ENCODE measurements at regions not wholly inside any gene's neighbourhood (a gene's known extent, or its start where the extent isn't known, plus 50 kb on each side); places are given as distances from the start of the nearest gene placed in this dataset.

- DNase-seq = no peak
- ChIA-PET POLR2A (no interaction called here), CTCF (interaction anchor here (0.7 kb wide), 1 partner anchor 16 kb away, joined by 3 read pairs; no protein-coding TSS in a partner anchor)
- H3K27ac Mint-ChIP-seq = no peak overlapping the region
- H3K27me3 Mint-ChIP-seq = no peaks in the 10 kb centered on the region
- no peaks in the 10 kb centered on the region for H3K4me1 Mint-ChIP-seq
- no peaks in the 10 kb centered on the region for H3K36me3 Mint-ChIP-seq (ENCODE audit: low read depth)
- no peak overlapping the region for H3K4me3 Mint-ChIP-seq
- H3K9me3 Mint-ChIP-seq = no peaks in the 10 kb centered on the region
Measured at GRCh38 chr10:52447931-52448353, 133.9 kb downstream of the DKK1 start.

- Mint-ChIP-seq H3K4me1 (no peaks in the 10 kb centered on the region), H3K27me3 (no peaks in the 10 kb centered on the region), H3K36me3 (ENCODE audit: low read depth) (no peaks in the 10 kb centered on the region), H3K9me3 (no peaks in the 10 kb centered on the region), H3K4me3 (no peak overlapping the region), H3K27ac (no peak overlapping the region)
- no peak for DNase-seq
- CTCF ChIA-PET = no interaction called here
- POLR2A ChIA-PET = no interaction called here
Measured at GRCh38 chr10:52450762-52451291, 136.7 kb downstream of the DKK1 start.

DNA sequence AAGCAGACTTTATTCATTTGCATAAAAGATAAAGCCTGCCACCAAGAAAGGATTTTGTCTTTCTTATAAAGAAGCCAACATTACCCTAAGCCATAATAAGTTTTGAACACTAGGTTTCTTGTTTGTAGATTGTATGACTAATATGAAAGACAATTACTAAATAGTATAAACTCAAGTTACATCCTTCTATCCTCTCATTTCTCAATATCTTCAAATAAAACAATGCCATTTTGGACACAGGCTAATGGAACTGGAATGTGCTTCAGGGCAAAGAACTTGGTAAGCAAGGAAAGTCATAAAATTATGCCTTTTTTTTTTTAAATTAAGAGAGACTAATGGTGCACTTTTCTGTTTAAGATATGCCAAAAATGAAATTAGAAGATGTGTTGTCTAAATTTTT is 137.7 kb downstream of the DKK1 start:
- Mint-ChIP-seq H3K9me3 (no peaks in the 10 kb centered on the region), H3K27me3 (no peaks in the 10 kb centered on the region), H3K4me1 (no peaks in the 10 kb centered on the region), H3K4me3 (no peak overlapping the region), H3K36me3 (ENCODE audit: low read depth) (no peaks in the 10 kb centered on the region), H3K27ac (no peak overlapping the region)
- ChIA-PET POLR2A (no interaction called here), CTCF (no interaction called here)
- no peak for DNase-seq

DNA sequence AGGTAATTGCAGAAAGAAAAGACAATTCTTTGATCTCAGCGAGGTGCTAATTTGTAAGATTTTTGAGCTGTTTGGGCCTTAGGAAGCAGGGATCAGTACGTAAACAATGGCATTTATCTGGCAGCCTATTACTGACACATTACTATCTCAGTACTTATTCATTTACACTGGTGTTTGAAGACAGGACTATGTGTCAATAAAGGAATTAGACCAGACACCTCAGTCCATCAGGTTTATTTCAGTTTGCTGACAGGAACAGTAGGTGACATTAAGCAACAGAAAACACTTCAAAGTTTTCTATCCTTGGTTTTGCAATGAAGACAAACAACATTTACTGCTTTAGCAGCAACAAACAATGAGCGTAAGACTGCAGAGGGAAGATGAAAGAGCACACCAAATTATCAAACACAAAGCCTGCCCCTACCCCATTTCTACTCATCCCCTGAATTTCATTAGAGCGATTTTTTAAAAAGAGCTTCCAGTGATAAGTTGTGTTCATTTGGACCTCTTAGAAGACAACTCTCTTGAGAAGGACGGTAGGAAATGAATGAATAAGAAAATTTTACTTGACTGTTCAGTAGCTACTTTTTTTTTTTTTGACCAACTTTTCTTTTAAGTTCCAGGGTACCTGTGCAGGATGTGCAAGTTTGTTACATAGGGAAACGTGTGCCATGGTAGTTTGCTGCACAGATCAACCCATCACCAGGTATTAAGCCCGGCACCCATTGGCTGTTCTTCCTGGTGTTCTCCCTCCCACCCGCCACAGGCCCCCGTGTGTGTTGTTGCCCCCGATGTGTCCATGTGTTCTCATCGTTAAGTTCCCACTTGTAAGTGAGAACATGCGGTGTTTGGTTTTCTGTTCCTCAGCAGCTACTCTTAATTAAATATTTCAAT is 138.8 kb downstream of the DKK1 start:
- Mint-ChIP-seq H3K27me3 (no peaks in the 10 kb centered on the region), H3K9me3 (no peaks in the 10 kb centered on the region), H3K36me3 (ENCODE audit: low read depth) (no peaks in the 10 kb centered on the region), H3K4me1 (no peaks in the 10 kb centered on the region), H3K27ac (no peak overlapping the region), H3K4me3 (no peak overlapping the region)
- ChIA-PET POLR2A (no interaction called here), CTCF (no interaction called here)
- no peak for DNase-seq

DNA sequence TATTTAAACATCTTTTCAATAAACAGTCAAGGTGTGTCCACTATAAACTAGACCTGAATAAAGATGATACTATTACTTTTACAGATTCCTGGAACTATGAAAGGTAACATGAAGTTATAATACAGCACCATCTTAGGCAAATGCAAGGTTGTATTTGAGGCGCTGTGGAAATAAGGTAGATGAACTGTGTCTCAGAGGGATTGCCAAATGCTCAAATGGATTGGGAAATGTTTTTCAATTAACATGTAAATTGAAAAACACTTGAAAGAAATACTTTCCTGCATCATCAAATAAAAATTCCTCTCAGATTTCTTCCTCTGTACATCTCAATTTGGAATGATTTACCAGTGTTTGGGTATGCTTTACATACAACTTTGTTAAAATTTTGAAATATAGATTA is 139.4 kb downstream of the DKK1 start:
- Mint-ChIP-seq H3K36me3 (ENCODE audit: low read depth) (no peaks in the 10 kb centered on the region), H3K9me3 (no peaks in the 10 kb centered on the region), H3K4me3 (no peak overlapping the region), H3K27me3 (no peaks in the 10 kb centered on the region), H3K4me1 (no peaks in the 10 kb centered on the region), H3K27ac (no peak overlapping the region)
- DNase-seq = no peak
- ChIA-PET CTCF (no interaction called here), POLR2A (no interaction called here)

GRCh38 chr10:52454491-52454890 is 140.4 kb downstream of the DKK1 start:
- no peaks in the 10 kb centered on the region for H3K27me3 Mint-ChIP-seq
- CTCF ChIA-PET = no interaction called here
- POLR2A ChIA-PET = no interaction called here
- no peaks in the 10 kb centered on the region for H3K4me1 Mint-ChIP-seq
- no peaks in the 10 kb centered on the region for H3K36me3 Mint-ChIP-seq (ENCODE audit: low read depth)
- DNase-seq = no peak
- H3K9me3 Mint-ChIP-seq = no peaks in the 10 kb centered on the region
- H3K4me3 Mint-ChIP-seq = no peak overlapping the region
- no peak overlapping the region for H3K27ac Mint-ChIP-seq

DNA sequence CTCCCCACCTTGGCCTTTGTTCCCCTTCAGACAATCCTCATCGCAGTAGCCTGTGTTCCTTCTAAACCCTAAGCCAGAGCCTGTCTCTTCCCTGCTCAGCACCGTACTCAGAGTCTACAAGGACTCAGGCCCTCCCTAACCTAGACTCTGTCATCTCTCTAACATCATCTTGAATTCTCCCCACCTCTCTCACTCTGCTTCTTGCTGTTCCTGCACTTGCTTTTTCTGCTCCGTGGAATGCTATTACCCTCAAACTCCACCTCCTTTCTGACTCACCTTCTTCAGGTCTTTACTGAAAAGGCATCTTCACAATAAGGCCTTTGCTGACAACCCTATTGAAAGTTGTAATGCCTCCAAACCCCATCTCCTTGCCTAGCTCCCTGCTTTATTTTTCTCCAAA is 141.0 kb downstream of the DKK1 start:
- no peak for DNase-seq
- POLR2A ChIA-PET = no interaction called here

DNA sequence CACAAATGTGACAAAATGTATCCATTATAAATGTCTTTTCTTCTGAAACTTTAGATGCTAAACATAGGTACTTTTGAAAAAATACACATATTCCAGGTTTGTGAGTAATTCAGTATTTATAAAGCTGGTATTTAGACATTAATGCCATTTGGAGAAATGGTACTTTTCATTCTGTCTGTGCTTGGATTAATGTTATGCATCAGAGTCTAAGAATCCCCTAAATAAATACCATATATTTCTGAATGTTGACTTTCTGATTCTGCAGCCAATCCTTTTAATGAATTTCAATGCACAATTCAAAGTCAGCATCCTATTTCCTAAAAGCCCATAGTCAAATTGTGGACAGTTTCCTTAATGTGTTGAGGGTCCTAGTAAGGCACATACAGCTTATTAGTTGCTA is 145.0 kb downstream of the DKK1 start:
- Mint-ChIP-seq H3K4me3 (no peak overlapping the region), H3K4me1 (no peaks in the 10 kb centered on the region), H3K27ac (no peak overlapping the region), H3K36me3 (ENCODE audit: low read depth) (no peaks in the 10 kb centered on the region), H3K27me3 (no peaks in the 10 kb centered on the region), H3K9me3 (no peaks in the 10 kb centered on the region)
- no peak for DNase-seq
- ChIA-PET POLR2A (no interaction called here), CTCF (no interaction called here)

More for the DNA sequence above, 141.0 kb downstream of the DKK1 start:
- Mint-ChIP-seq H3K9me3 (no peaks in the 10 kb centered on the region), H3K27ac (no peak overlapping the region), H3K36me3 (ENCODE audit: low read depth) (no peaks in the 10 kb centered on the region), H3K4me1 (no peaks in the 10 kb centered on the region), H3K27me3 (no peaks in the 10 kb centered on the region), H3K4me3 (no peak overlapping the region)
- CTCF ChIA-PET = no interaction called here

GRCh38 chr10:52463826-52464225 is 149.7 kb downstream of the DKK1 start:
- Mint-ChIP-seq H3K36me3 (ENCODE audit: low read depth) (no peaks in the 10 kb centered on the region), H3K4me3 (no peak overlapping the region), H3K27ac (no peak overlapping the region), H3K27me3 (no peaks in the 10 kb centered on the region), H3K4me1 (no peaks in the 10 kb centered on the region), H3K9me3 (no peaks in the 10 kb centered on the region)
- no peak for DNase-seq
- CTCF ChIA-PET = interaction anchor here (0.6 to 1.2 kb wide), 2 partner anchors 16 to 91 kb away, joined by 3 to 6 read pairs; no protein-coding TSS in a partner anchor
- POLR2A ChIA-PET = no interaction called here

GRCh38 chr10:52464368-52465124 is 150.5 kb downstream of the DKK1 start:
- ChIA-PET CTCF (interaction anchor here (0.6 to 1.2 kb wide), 3 partner anchors 17 to 721 kb away, joined by 3 to 6 read pairs (median 4); no protein-coding TSS in a partner anchor), POLR2A (no interaction called here)
- no peak for DNase-seq
- Mint-ChIP-seq H3K9me3 (no peaks in the 10 kb centered on the region), H3K27ac (no peak overlapping the region), H3K27me3 (no peaks in the 10 kb centered on the region), H3K4me1 (no peaks in the 10 kb centered on the region), H3K4me3 (no peak overlapping the region), H3K36me3 (ENCODE audit: low read depth) (no peaks in the 10 kb centered on the region)

GRCh38 chr10:52465202-52465601 is 151.1 kb downstream of the DKK1 start:
- POLR2A ChIA-PET = no interaction called here
- Mint-ChIP-seq H3K27me3 (no peaks in the 10 kb centered on the region), H3K4me3 (no peak overlapping the region), H3K9me3 (no peaks in the 10 kb centered on the region), H3K36me3 (ENCODE audit: low read depth) (no peaks in the 10 kb centered on the region), H3K27ac (no peak overlapping the region), H3K4me1 (no peaks in the 10 kb centered on the region)
- no peak for DNase-seq
- CTCF ChIA-PET = interaction anchor here (0.7 kb wide), 1 partner anchor 720 kb away, joined by 4 read pairs; no protein-coding TSS in a partner anchor

- CTCF ChIA-PET = no interaction called here
- no peak for DNase-seq
- H3K36me3 Mint-ChIP-seq (ENCODE audit: low read depth) = no peaks in the 10 kb centered on the region
Measured at GRCh38 chr10:52466464-52466863, 152.4 kb downstream of the DKK1 start.

DNA sequence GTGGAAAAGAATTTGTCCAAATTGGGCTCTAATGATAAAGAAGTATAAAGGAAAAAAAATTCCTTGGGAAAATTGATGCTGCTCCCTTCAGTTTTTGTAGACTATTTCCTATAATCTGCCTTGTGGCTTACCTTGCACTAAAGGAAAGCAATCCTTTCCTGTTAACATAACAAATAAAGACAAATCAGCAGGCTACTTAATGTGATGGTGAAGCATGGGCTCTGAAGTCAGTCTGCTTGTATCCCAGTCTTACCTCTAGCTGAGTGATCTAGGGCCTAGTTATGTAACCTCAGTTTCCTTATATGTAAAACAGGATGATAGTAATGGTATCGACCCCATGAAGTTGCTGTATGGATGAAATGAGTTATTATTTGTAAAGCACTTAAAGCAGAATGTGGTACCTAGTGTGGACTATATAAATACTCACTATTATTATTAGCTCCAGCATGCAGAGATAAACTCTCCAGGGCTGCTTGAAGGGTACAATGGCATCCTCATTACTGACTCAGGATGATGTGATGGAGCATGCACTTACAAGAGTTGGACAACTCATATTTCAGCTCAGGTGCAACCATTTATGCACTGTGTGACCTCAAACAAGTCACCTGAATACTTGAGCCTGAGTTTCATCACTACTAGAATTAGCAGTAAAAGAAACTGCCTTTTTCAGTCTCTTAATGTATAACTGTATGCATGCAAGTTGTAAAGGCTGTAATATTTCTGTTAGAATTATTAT is 156.1 kb downstream of the DKK1 start:
- POLR2A ChIA-PET = no interaction called here
- DNase-seq = no peak
- Mint-ChIP-seq H3K27me3 (no peaks in the 10 kb centered on the region), H3K4me1 (no peaks in the 10 kb centered on the region), H3K9me3 (no peaks in the 10 kb centered on the region), H3K36me3 (ENCODE audit: low read depth) (no peaks in the 10 kb centered on the region), H3K4me3 (no peak overlapping the region), H3K27ac (no peak overlapping the region)
- CTCF ChIA-PET = no interaction called here

More at GRCh38 chr10:52466464-52466863, 152.4 kb downstream of the DKK1 start:
- Mint-ChIP-seq H3K4me3 (no peak overlapping the region), H3K9me3 (no peaks in the 10 kb centered on the region), H3K27ac (no peak overlapping the region), H3K27me3 (no peaks in the 10 kb centered on the region), H3K4me1 (no peaks in the 10 kb centered on the region)
- POLR2A ChIA-PET = no interaction called here
